GM18498 (cell line): ENCODE measurements at regions not wholly inside any gene's neighbourhood (a gene's known extent, or its start where the extent isn't known, plus 50 kb on each side); places are given as distances from the start of the nearest gene placed in this dataset.
"Not testable (repeated sequence)": the region's sequence is repeated elsewhere in the genome, so short reads cannot be mapped to it uniquely, and the experiment has no call there.

Experiments used
- ATAC-seq: cut with Tn5 transposase; IDR thresholded peaks from one replicate; pipeline ENCODE4 v1.9.1; 2021; ENCODE audit warnings: mild to moderate bottlenecking, moderate library complexity; ENCODE audit not compliant: unreplicated experiment

- no peak for ATAC-seq
Measured at GRCh38 chr2:2909086-2910035, 468.3 kb downstream of the EIPR1 start.

GRCh38 chr2:2906091-2906490 is 471.5 kb downstream of the EIPR1 start:
- no peak for ATAC-seq

- no peak for ATAC-seq
Measured at GRCh38 chr2:2904721-2905350, 472.8 kb downstream of the EIPR1 start.

GRCh38 chr2:2902547-2903281 is 474.9 kb downstream of the EIPR1 start:
- ATAC-seq, result no peak

- peak; percentile 92 for ATAC-seq
Measured at GRCh38 chr2:2901384-2902345, 476.0 kb downstream of the EIPR1 start.

- ATAC-seq, result no peak
Measured at GRCh38 chr2:2899826-2900225, 477.8 kb downstream of the EIPR1 start.

- ATAC-seq, result no peak
Measured at GRCh38 chr2:2898744-2899143, 478.9 kb downstream of the EIPR1 start.

- no peak for ATAC-seq
Measured at GRCh38 chr2:2896643-2897042, 481.0 kb downstream of the EIPR1 start.

- ATAC-seq, result no peak
Measured at GRCh38 chr2:2896011-2896410, 481.6 kb downstream of the EIPR1 start.

- ATAC-seq, result not testable (repeated sequence)
Measured at GRCh38 chr2:2894011-2894410, 483.6 kb downstream of the EIPR1 start.

GRCh38 chr2:2892892-2893291 is 484.7 kb downstream of the EIPR1 start:
- no peak for ATAC-seq

- ATAC-seq, result no peak
Measured at GRCh38 chr2:2892378-2892777, 485.2 kb downstream of the EIPR1 start.

GRCh38 chr2:2890901-2891300 is 486.7 kb downstream of the EIPR1 start:
- ATAC-seq, result no peak

GRCh38 chr2:2890246-2890645 is 487.4 kb downstream of the EIPR1 start:
- no peak for ATAC-seq

- no peak for ATAC-seq
Measured at GRCh38 chr2:2889646-2890045, 488.0 kb downstream of the EIPR1 start.

GRCh38 chr2:2889141-2889540 is 488.5 kb downstream of the EIPR1 start:
- ATAC-seq, result no peak

GRCh38 chr2:2887772-2888387 is 489.7 kb downstream of the EIPR1 start:
- no peak for ATAC-seq

- no peak for ATAC-seq
Measured at GRCh38 chr2:2886922-2887321, 490.7 kb downstream of the EIPR1 start.

- ATAC-seq, result no peak
Measured at GRCh38 chr2:2881499-2881898, 496.1 kb downstream of the EIPR1 start.

GRCh38 chr2:2880938-2881337 is 496.7 kb downstream of the EIPR1 start:
- no peak for ATAC-seq
